Cardiac fibroblast (primary cell): ENCODE measurements at regions not wholly inside any gene's neighbourhood (a gene's known extent, or its start where the extent isn't known, plus 50 kb on each side); places are given as distances from the start of the nearest gene placed in this dataset.

ENCODE experiments used
- DNase-seq, 2 donors: peaks; one replicate each; pipeline versions ENCODE4 v3.0.0 to v3.0.0-alpha.2; 2010; ENCODE audit warnings: low read depth in 2 of 2
- H3K4me3 ChIP-seq, 2 donors: replicated peaks in 1 of 2; 1 replicate in 1 of 2; 2 replicates in 1 of 2; pipeline ENCODE4 v1.5.1; 2011; ENCODE audit warnings: low read depth in 2 of 2, low read length in 2 of 2, mild to moderate bottlenecking in 2 of 2, moderate library complexity in 1 of 2
- CTCF ChIP-seq: IDR thresholded peaks from one replicate; pipeline ENCODE4 v1.5.1; 2011; ENCODE audit warnings: low read depth, mild to moderate bottlenecking, low read length, inconsistent platforms

- peak in 1 of 2 donors; percentile 18 for DNase-seq
- no peak for TF ChIP-seq CTCF
- no peak overlapping the region for H3K4me3 ChIP-seq
Observed at GRCh38 chr18:7325126-7325430, 94.2 kb downstream of the LRRC30 start.

GRCh38 chr18:7329016-7329415, 98.1 kb downstream of the LRRC30 start:
- no peak for TF ChIP-seq CTCF
- no peak overlapping the region for H3K4me3 ChIP-seq
- peak; percentile 5 to 26 for DNase-seq

GRCh38 chr18:7332452-7332851, 101.6 kb downstream of the LRRC30 start:
- DNase-seq = no peak
- no peak for TF ChIP-seq CTCF
- no peak overlapping the region for H3K4me3 ChIP-seq

- no peak for DNase-seq
- TF ChIP-seq CTCF = no peak
- no peak overlapping the region for H3K4me3 ChIP-seq
Observed at GRCh38 chr18:7333025-7333562, 102.2 kb downstream of the LRRC30 start.

- no peak for TF ChIP-seq CTCF
- H3K4me3 ChIP-seq = no peak overlapping the region
- no peak for DNase-seq
Observed at GRCh38 chr18:7334973-7335568, 104.2 kb downstream of the LRRC30 start.

GRCh38 chr18:7336623-7337022, 105.7 kb downstream of the LRRC30 start:
- no peak overlapping the region for H3K4me3 ChIP-seq
- no peak for TF ChIP-seq CTCF
- no peak for DNase-seq

GRCh38 chr18:7338846-7339245, 108.0 kb downstream of the LRRC30 start:
- no peak overlapping the region for H3K4me3 ChIP-seq
- TF ChIP-seq CTCF = no peak
- DNase-seq = peak in 1 of 2 donors; percentile 16
